DOHH2 (cell line): ENCODE measurements at regions not wholly inside any gene's neighbourhood (a gene's known extent, or its start where the extent isn't known, plus 50 kb on each side); places are given as distances from the start of the nearest gene placed in this dataset.

Experiments
- CTCF ChIP-seq: fragments of 200-600 bp; sonication (generic); IDR thresholded peaks from one replicate; pipeline ENCODE4 v1.5.1; 2014; ENCODE audit warnings: antibody characterized with exemption, mild to moderate bottlenecking, low read depth, low read length; ENCODE audit not compliant: poor library complexity, severe bottlenecking
- EZH2phosphoT487 ChIP-seq: fragments of 200-600 bp; sonication (generic); IDR thresholded peaks from 2 replicates; pipeline ENCODE4 v1.6.1; 2017; ENCODE audit warnings: borderline replicate concordance, mild to moderate bottlenecking, antibody characterized with exemption, low read length, moderate library complexity, mixed read lengths

GRCh38 chr6:112431803-112432202 is 84.7 kb downstream of the RFPL4B start:
- TF ChIP-seq CTCF (no peak), EZH2phosphoT487 (no peak)
